ENCODE measurements at regions not wholly inside any gene's neighbourhood (a gene's known extent, or its start where the extent isn't known, plus 50 kb on each side); places are given as distances from the start of the nearest gene placed in this dataset.

- no peak for DNase-seq (ENCODE audit: low read depth)
These were observed 1158.6 kb downstream of the CDH12 start for GRCh38 chr5:21694567-21694966.

GRCh38 chr5:21693591-21693990, 1159.6 kb downstream of the CDH12 start:
- no peak for DNase-seq (ENCODE audit: low read depth)

- no peak for DNase-seq (ENCODE audit: low read depth)
These were observed 1163.6 kb downstream of the CDH12 start for GRCh38 chr5:21689587-21689986.

- DNase-seq (ENCODE audit: low read depth), result no peak
These were observed 1164.5 kb downstream of the CDH12 start for GRCh38 chr5:21688655-21689054.

- DNase-seq (ENCODE audit: low read depth), result no peak
These were observed 1165.5 kb downstream of the CDH12 start for GRCh38 chr5:21687621-21688020.

GRCh38 chr5:21686706-21687105, 1166.4 kb downstream of the CDH12 start:
- no peak for DNase-seq (ENCODE audit: low read depth)

- DNase-seq (ENCODE audit: low read depth), result no peak
These were observed 1167.6 kb downstream of the CDH12 start for GRCh38 chr5:21685522-21685921.

GRCh38 chr5:21684992-21685391, 1168.2 kb downstream of the CDH12 start:
- no peak for DNase-seq (ENCODE audit: low read depth)

GRCh38 chr5:21681911-21682310, 1171.2 kb downstream of the CDH12 start:
- no peak for DNase-seq (ENCODE audit: low read depth)

GRCh38 chr5:21680641-21681040, 1172.5 kb downstream of the CDH12 start:
- no peak for DNase-seq (ENCODE audit: low read depth)

- peak; percentile 89 for DNase-seq (ENCODE audit: low read depth)
These were observed 1172.9 kb downstream of the CDH12 start for GRCh38 chr5:21680196-21680595.

- DNase-seq (ENCODE audit: low read depth), result no peak
These were observed 1174.6 kb downstream of the CDH12 start for GRCh38 chr5:21678526-21678925.

- no peak for DNase-seq (ENCODE audit: low read depth)
These were observed 1180.2 kb downstream of the CDH12 start for GRCh38 chr5:21672911-21673310.

- no peak for DNase-seq (ENCODE audit: low read depth)
These were observed 1180.8 kb downstream of the CDH12 start for GRCh38 chr5:21672360-21672759.

- DNase-seq (ENCODE audit: low read depth), result no peak
These were observed 1187.6 kb downstream of the CDH12 start for GRCh38 chr5:21665524-21665923.

- DNase-seq (ENCODE audit: low read depth), result no peak
These were observed 1190.1 kb downstream of the CDH12 start for GRCh38 chr5:21663082-21663481.

GRCh38 chr5:21661184-21661583, 1192.0 kb downstream of the CDH12 start:
- no peak for DNase-seq (ENCODE audit: low read depth)

GRCh38 chr5:21654556-21654955, 1198.6 kb downstream of the CDH12 start:
- no peak for DNase-seq (ENCODE audit: low read depth)

- no peak for DNase-seq (ENCODE audit: low read depth)
These were observed 1203.2 kb downstream of the CDH12 start for GRCh38 chr5:21649969-21650368.

GRCh38 chr5:21646469-21646868, 1206.7 kb downstream of the CDH12 start:
- peak; percentile 4 for DNase-seq (ENCODE audit: low read depth)

GRCh38 chr5:21644032-21644431, 1209.1 kb downstream of the CDH12 start:
- DNase-seq (ENCODE audit: low read depth), result no peak

- no peak for DNase-seq (ENCODE audit: low read depth)
These were observed 1210.8 kb downstream of the CDH12 start for GRCh38 chr5:21642312-21642711.

- no peak for DNase-seq (ENCODE audit: low read depth)
These were observed 1229.3 kb downstream of the CDH12 start for GRCh38 chr5:21623831-21624230.

- DNase-seq (ENCODE audit: low read depth), result no peak
These were observed 1237.9 kb downstream of the CDH12 start for GRCh38 chr5:21615195-21615765.
